SJCRH30 (cell line): ENCODE measurements at regions not wholly inside any gene's neighbourhood (a gene's known extent, or its start where the extent isn't known, plus 50 kb on each side); places are given as distances from the start of the nearest gene placed in this dataset.
A peak's percentile ranks its signal among the peaks of the same experiment; 100 is the strongest.

Experiments used
- DNase-seq, 2 experiments: peaks; one replicate each; pipeline ENCODE4 v3.0.0-alpha.2; 2015 to 2020
- H3K27ac ChIP-seq: fragments of 250-450 bp; sonication (Bioruptor Pico); 2 replicates; pipeline ENCODE4 v1.5.1; 2020; ENCODE audit warnings: mild to moderate bottlenecking, moderate library complexity
- H3K27me3 ChIP-seq: fragments of 250-450 bp; sonication (Bioruptor Pico); 2 replicates; pipeline ENCODE4 v1.5.1; 2020; ENCODE audit warnings: mild to moderate bottlenecking, moderate library complexity
- H3K36me3 ChIP-seq: fragments of 250-450 bp; sonication (Bioruptor Pico); 2 replicates; pipeline ENCODE4 v1.5.1; 2020; ENCODE audit warnings: mild to moderate bottlenecking, moderate library complexity
- H3K4me1 ChIP-seq: fragments of 250-450 bp; sonication (Bioruptor Pico); 2 replicates; pipeline ENCODE4 v1.5.1; 2020; ENCODE audit warnings: mild to moderate bottlenecking, moderate library complexity
- H3K4me3 ChIP-seq: fragments of 250-450 bp; sonication (Bioruptor Pico); 2 replicates; pipeline ENCODE4 v1.5.1; 2020; ENCODE audit warnings: mild to moderate bottlenecking, moderate library complexity
- H3K9me3 ChIP-seq: fragments of 250-450 bp; sonication (Bioruptor Pico); replicated peaks from 2 replicates; pipeline ENCODE4 v1.5.1; 2020; ENCODE audit warnings: mild to moderate bottlenecking, moderate library complexity

DNA sequence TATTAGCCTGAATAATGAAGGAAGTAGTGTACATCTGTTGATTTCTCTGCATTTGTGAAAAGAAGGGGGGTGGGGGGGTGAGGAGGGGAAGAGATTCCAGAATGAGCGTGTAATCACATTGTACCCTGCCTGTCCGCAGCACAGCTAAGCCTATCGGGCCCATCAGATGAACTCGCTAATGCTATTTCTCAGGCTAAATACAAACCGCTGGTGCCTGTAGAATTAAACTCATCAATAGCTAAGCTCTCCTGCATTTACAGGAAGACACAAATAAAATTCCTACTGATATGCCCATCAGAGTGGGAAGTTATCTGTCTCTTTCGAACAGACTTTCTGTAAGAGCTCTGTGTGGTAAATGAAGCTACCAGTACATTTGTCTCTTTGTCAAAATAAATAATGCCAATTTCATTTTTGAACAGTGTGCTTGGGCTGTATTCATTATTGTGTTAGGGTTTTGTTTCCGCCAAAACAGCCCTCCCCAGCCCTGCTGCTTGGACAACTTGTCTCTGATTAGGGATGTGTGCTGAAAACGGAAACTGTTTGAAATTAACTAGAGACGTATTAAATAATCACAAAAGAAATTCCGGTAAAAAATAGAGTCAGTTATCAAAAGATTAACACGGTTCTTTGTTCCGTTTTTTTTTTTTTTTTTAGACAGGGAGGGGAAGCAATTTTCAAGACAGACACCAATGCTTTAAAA, 305.4 kb downstream of the TTLL7 start:
- Histone ChIP-seq H3K36me3 (no peaks in the 10 kb centered on the region), H3K4me3 (peak overlapping the region; percentile 54), H3K27me3 (no peaks in the 10 kb centered on the region), H3K9me3 (no peaks in the 10 kb centered on the region), H3K27ac (peak overlapping the region; percentile 59), H3K4me1 (peaks cover 8% of the 10 kb centered on the region)
- DNase-seq: peak; percentile 38 to 68

DNA sequence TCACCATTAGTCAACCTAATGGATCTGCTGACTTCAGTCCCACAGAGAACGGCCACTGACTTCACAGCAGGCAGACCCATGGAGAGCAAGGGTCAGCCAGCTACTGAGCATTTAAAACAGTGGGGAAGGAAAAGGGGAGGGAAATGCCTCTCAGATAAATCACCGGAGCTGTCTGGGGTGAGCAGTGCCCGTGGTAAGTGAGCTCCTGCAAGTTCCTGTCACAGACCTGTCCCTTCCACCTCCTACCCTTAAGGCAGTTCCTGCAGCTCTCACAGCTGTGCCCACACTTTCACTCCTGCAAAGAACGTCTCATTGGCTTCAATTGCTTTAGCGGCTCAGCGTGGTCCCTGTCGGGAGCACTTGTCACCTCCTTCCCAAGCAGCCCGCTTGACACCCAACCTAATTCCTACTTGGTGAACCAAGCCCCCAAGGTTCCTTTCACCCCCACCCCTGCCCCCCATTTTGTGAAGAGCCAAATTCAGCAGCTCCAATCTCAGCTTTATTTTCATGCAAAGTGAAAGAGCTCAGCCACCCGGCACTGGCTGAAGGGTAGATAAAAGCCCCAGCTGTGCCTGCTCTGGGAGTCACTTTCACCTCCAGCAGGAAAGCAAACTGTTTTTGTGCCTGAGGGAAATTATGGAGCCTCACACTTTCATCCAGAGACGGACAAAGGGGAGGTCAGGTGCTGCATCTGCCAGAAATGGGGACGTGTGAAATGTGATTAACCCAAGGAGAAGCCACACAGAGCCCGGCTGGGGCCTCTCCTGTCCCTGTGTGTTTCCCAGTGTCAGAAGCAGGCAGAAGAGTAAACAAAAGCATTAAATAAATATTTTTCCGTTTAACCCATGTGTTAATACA, 306.2 kb downstream of the TTLL7 start:
- Histone ChIP-seq H3K4me1 (peaks cover 8% of the 10 kb centered on the region), H3K27me3 (no peaks in the 10 kb centered on the region), H3K36me3 (no peaks in the 10 kb centered on the region), H3K4me3 (peak overlapping the region; percentile 54), H3K27ac (peak overlapping the region; percentile 59), H3K9me3 (no peaks in the 10 kb centered on the region)
- peak; percentile 55 to 78 for DNase-seq

GRCh38 chr1:83691953-83692500, 306.9 kb downstream of the TTLL7 start:
- H3K36me3 ChIP-seq: no peaks in the 10 kb centered on the region
- H3K4me1 ChIP-seq: peaks cover 8% of the 10 kb centered on the region
- no peak overlapping the region for H3K4me3 ChIP-seq
- H3K27me3 ChIP-seq: no peaks in the 10 kb centered on the region
- DNase-seq: no peak
- H3K27ac ChIP-seq: no peak overlapping the region
- no peaks in the 10 kb centered on the region for H3K9me3 ChIP-seq

DNA sequence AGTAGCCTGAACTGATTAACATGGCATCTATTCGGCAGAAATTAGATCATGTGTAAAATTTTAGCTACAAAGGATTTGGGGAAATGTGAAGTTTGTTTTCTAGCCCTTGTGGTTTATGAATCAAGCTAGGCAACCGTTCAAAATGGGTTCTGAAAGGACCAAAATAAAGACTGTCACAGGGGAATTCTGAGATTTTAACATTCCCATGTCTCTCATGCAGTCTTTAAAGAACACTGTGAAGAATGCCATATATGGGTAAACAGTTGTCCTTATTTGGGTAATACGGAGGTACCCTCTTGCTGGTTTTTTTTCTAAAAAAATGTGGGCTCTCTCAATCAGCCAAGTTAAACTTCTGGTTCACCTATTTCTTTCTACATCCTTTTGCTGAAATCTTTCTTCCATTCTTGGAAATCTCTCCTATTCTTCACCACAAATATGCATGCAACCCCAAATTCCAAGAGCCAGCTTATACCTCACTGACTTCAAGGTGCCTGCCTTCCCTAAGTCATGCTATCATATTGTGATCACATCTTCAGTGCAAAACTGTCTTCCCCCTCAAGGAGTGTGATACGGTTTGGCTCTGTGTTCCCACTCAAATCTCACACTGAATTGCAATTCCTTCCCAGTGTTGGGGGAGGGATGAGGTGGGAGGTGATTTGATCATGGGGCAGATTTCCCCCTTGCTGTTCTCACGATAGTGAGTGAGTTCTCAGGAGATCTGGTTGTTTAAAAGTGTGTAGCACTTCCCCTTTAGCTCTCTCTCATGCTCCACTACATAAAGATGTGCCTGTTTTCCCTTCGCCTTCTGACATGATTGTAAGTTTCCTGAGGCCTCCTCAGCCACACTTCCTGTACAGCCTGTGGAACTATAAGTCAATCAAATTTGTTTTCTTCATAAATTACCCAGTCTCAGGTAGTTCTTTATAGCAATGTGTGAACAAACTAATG, 308.7 kb downstream of the TTLL7 start:
- Histone ChIP-seq H3K4me1 (peaks cover 8% of the 10 kb centered on the region), H3K27me3 (no peaks in the 10 kb centered on the region), H3K27ac (no peak overlapping the region), H3K9me3 (no peaks in the 10 kb centered on the region), H3K36me3 (no peaks in the 10 kb centered on the region), H3K4me3 (no peak overlapping the region)
- DNase-seq: no peak

- no peaks in the 10 kb centered on the region for H3K4me1 ChIP-seq
- no peaks in the 10 kb centered on the region for H3K36me3 ChIP-seq
- H3K9me3 ChIP-seq: no peaks in the 10 kb centered on the region
- no peak overlapping the region for H3K4me3 ChIP-seq
- no peaks in the 10 kb centered on the region for H3K27me3 ChIP-seq
- no peak overlapping the region for H3K27ac ChIP-seq
- DNase-seq: no peak
These were observed 316.8 kb downstream of the TTLL7 start for GRCh38 chr1:83682132-83682531.

DNA sequence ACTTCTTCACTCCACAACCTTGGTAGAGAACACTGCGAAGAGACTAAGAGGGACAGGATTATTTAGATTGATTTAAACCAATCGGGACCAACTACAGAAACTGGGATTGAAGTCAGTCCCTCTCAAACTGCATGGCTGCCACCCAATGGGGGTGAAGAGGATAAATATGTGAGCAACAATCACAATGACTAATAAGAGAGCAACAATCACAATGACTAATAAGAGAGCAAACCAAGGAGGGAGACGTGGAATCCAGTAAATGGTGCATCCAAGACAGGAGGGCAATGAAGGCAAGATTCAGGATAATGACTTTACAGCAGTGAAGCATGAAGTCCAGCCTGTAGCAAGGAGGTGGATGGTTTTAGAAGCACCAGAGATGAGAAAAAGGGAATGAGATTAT, 322.8 kb downstream of the TTLL7 start:
- Histone ChIP-seq H3K27me3 (no peaks in the 10 kb centered on the region), H3K4me3 (no peak overlapping the region), H3K27ac (no peak overlapping the region), H3K36me3 (no peaks in the 10 kb centered on the region), H3K4me1 (no peaks in the 10 kb centered on the region), H3K9me3 (no peaks in the 10 kb centered on the region)
- DNase-seq: no peak

DNA sequence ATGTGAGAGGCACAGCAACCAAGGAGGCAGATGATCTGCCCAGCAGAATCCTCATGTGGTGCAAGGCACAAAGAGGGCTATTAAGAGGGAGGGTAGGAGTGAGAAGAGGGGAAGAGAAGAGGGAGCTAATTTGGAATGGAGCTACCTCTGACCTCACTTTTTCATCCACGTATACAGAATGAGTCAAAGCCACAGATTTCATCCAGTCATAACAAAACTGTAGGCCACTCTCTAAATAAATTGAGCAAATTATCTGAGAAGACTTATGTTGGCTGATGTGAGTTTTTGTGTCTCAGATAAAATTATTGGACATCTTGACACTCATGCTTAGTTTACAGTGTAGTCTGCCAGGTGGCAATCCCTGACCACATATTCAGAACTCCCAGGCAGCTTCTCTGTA, 325.6 kb downstream of the TTLL7 start:
- no peaks in the 10 kb centered on the region for H3K27me3 ChIP-seq
- DNase-seq: no peak
- no peaks in the 10 kb centered on the region for H3K36me3 ChIP-seq
- H3K9me3 ChIP-seq: no peaks in the 10 kb centered on the region
- H3K4me1 ChIP-seq: no peaks in the 10 kb centered on the region
- H3K27ac ChIP-seq: no peak overlapping the region
- H3K4me3 ChIP-seq: no peak overlapping the region

GRCh38 chr1:83671586-83671985, 327.3 kb downstream of the TTLL7 start:
- Histone ChIP-seq H3K36me3 (no peaks in the 10 kb centered on the region), H3K4me1 (no peaks in the 10 kb centered on the region), H3K27me3 (no peaks in the 10 kb centered on the region), H3K9me3 (no peaks in the 10 kb centered on the region), H3K4me3 (no peak overlapping the region), H3K27ac (no peak overlapping the region)
- DNase-seq: no peak

DNA sequence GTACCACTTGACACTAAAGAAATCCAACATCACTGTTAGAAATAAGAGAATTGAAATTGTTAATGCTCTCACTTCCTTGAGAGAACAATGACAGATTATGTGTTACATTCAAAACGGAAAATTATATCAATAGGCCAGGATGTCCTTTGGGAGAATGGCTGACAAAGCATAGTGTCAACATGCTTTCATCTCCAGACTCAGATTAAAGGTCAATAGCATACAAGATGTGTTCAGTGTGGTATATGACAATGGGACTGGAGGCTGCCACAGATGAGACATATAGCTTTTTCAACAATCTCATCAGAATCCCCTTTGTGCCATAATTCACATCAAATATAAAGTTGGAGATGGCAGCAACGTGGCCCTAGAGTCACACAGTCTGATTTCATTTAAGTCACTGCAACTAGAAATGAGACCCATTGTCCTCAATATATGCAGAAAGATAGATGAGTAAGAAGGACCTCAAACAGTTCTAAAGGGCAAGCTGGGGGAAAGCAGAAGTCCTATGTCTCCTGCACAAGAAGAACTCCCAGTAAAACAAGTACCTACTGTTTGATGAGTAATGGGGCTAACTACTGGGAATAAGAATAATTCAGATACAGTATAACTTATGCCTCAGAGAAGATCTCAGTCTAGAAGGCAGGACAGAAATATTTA, 327.9 kb downstream of the TTLL7 start:
- Histone ChIP-seq H3K4me3 (no peak overlapping the region), H3K36me3 (no peaks in the 10 kb centered on the region), H3K4me1 (no peaks in the 10 kb centered on the region), H3K27ac (no peak overlapping the region), H3K27me3 (no peaks in the 10 kb centered on the region), H3K9me3 (no peaks in the 10 kb centered on the region)
- no peak for DNase-seq

DNA sequence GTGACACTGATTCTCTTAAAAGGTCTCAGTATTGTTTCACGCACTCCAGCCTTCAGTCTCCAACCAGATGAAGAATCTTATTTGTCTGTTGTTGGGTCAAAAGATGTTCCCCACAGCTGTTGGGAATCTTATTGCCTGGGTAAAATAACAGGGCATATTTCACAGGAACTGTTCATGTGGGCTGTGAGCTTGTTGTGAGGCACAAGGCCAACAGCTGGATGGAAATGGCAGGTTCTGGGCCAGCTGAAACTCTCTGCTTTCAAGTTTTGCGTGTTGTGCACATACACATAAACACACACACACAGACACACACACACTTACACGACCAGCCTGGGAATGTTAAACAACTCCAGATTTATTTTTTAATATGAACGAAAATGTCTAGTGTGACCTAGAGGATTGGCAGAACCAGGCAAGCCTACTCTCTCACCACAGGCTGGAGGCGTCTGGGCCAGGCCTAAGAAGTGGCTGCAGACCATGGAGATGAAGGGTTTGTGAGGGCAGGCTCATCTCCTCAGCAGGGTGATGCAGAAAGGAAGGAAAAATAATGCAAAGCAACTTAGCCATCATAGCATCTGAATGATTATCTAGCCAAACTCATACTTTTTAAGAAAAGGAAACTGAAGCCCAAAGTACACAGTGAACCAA, 357.0 kb downstream of the TTLL7 start:
- Histone ChIP-seq H3K27ac (peak overlapping the region; percentile 30), H3K36me3 (no peaks in the 10 kb centered on the region), H3K27me3 (no peaks in the 10 kb centered on the region), H3K4me3 (peak overlapping the region; percentile 31), H3K4me1 (peaks cover 22% of the 10 kb centered on the region), H3K9me3 (no peaks in the 10 kb centered on the region)
- peak in 1 of 2 experiments; percentile 38 for DNase-seq

GRCh38 chr1:83641206-83641658, 357.7 kb downstream of the TTLL7 start:
- H3K4me1 ChIP-seq: peaks cover 22% of the 10 kb centered on the region
- no peaks in the 10 kb centered on the region for H3K36me3 ChIP-seq
- H3K27me3 ChIP-seq: no peaks in the 10 kb centered on the region
- peak overlapping the region; percentile 31 for H3K4me3 ChIP-seq
- H3K9me3 ChIP-seq: no peaks in the 10 kb centered on the region
- DNase-seq: peak in 1 of 2 experiments; percentile 42
- H3K27ac ChIP-seq: peak overlapping the region; percentile 30

DNA sequence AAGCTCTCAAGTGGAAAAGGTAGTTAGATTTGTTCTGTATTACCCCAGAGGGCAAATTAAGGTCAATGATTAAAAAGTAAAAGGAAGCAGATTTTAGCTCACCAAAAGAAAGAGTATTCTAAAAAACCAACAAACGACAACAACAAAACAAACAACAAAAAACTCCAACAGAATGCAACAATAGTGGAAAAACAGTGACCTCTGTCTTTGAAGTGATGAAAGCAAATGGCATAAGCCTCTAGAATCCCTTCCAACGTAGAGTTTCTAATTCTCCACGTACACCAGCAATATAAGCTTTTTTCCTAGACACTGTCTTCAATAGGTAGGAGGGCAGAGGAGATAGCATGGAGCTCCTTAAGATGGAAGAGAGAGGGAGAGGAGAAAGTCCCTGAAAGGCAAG, 359.1 kb downstream of the TTLL7 start:
- DNase-seq: no peak
- H3K4me3 ChIP-seq: no peak overlapping the region
- no peaks in the 10 kb centered on the region; the same call in 1 of the 2 replicates for H3K9me3 ChIP-seq

GRCh38 chr1:83637586-83637985, 361.3 kb downstream of the TTLL7 start:
- H3K4me1 ChIP-seq: peaks cover 22% of the 10 kb centered on the region
- no peak overlapping the region for H3K27ac ChIP-seq
- H3K27me3 ChIP-seq: no peaks in the 10 kb centered on the region
- no peak overlapping the region for H3K4me3 ChIP-seq
- H3K9me3 ChIP-seq: no peaks in the 10 kb centered on the region; the same call in 1 of the 2 replicates
- H3K36me3 ChIP-seq: no peaks in the 10 kb centered on the region
- no peak for DNase-seq

More for the DNA sequence above, 359.1 kb downstream of the TTLL7 start:
- no peak overlapping the region for H3K27ac ChIP-seq
- peaks cover 22% of the 10 kb centered on the region for H3K4me1 ChIP-seq
- H3K27me3 ChIP-seq: no peaks in the 10 kb centered on the region
- H3K36me3 ChIP-seq: no peaks in the 10 kb centered on the region
